PC-9 (cell line): ENCODE measurements at regions not wholly inside any gene's neighbourhood (a gene's known extent, or its start where the extent isn't known, plus 50 kb on each side); places are given as distances from the start of the nearest gene placed in this dataset.
A peak's percentile ranks its signal among the peaks of the same experiment; 100 is the strongest.

ENCODE experiments used
- BruUV-seq: library from RNA; stranded (reverse); fragments of 400-500 nt; replicated peaks from 2 replicates; lab custom pipeline; 2021; lab: Mats Ljungman, UMichigan
- CTCF ChIA-PET: fragments of 300-600 bp; sonication (Branson Sonifier 250); formaldehyde crosslinking; loops from one replicate; lab custom pipeline; 2022; ENCODE audit warnings: antibody characterized with exemption; lab: Charles Lee
- POLR2A ChIA-PET: fragments of 300-600 bp; sonication (Branson Sonifier 250); formaldehyde crosslinking; loops from one replicate; lab custom pipeline; 2022; ENCODE audit warnings: antibody characterized with exemption; ENCODE audit not compliant: unreplicated experiment; lab: Charles Lee
- DNase-seq, 2 experiments: peaks; one replicate each; pipeline versions ENCODE4 v3.0.0 to v3.0.0-alpha.2; 2015 to 2022; ENCODE audit warnings: mixed read lengths in 1 of 2
- H2AFZ ChIP-seq: fragments of 200-600 bp; sonication (generic); 2 replicates; pipeline ENCODE4 v1.8.1; 2017; ENCODE audit warnings: antibody characterized with exemption
- H3F3A ChIP-seq: fragments of 200-600 bp; sonication (generic); 2 replicates; pipeline ENCODE4 v1.8.1; 2017; ENCODE audit warnings: antibody characterized with exemption, mild to moderate bottlenecking, low read depth; ENCODE audit not compliant: insufficient read depth
- H3K27ac ChIP-seq: fragments of 200-600 bp; sonication (generic); 2 replicates; pipeline ENCODE4 v1.6.1; 2016; ENCODE audit warnings: mixed run types
- H3K27me3 ChIP-seq: fragments of 200-600 bp; sonication (generic); 2 replicates; pipeline ENCODE4 v1.6.1; 2016; ENCODE audit warnings: low read depth, mixed run types; ENCODE audit not compliant: insufficient read depth
- H3K36me3 ChIP-seq: fragments of 200-600 bp; sonication (generic); 2 replicates; pipeline ENCODE4 v1.6.1; 2016; ENCODE audit warnings: low read depth, mixed run types
- H3K4me1 ChIP-seq: fragments of 200-600 bp; sonication (generic); replicated peaks from 2 replicates; pipeline ENCODE4 v1.6.1; 2016; ENCODE audit warnings: mixed run types; ENCODE audit not compliant: insufficient read depth
- H3K4me2 ChIP-seq: fragments of 200-600 bp; sonication (generic); 2 replicates; pipeline ENCODE4 v1.6.1; 2017; ENCODE audit warnings: mixed run types
- H3K4me3 ChIP-seq: fragments of 200-600 bp; sonication (generic); 2 replicates; pipeline ENCODE4 v1.6.1; 2016; ENCODE audit warnings: mixed run types
- H3K79me2 ChIP-seq: fragments of 200-600 bp; sonication (generic); 2 replicates; pipeline ENCODE4 v1.6.1; 2017; ENCODE audit warnings: low read depth, mixed run types
- H3K9me2 ChIP-seq: fragments of 200-600 bp; sonication (generic); 2 replicates; pipeline ENCODE4 v1.8.1; 2017; ENCODE audit warnings: mild to moderate bottlenecking; ENCODE audit not compliant: insufficient read depth
- H3K9me3 ChIP-seq: fragments of 200-600 bp; sonication (generic); 2 replicates; pipeline ENCODE4 v1.8.1; 2016; ENCODE audit warnings: low read depth; ENCODE audit not compliant: insufficient read depth
- H4K20me1 ChIP-seq: fragments of 200-600 bp; sonication (generic); 2 replicates; pipeline ENCODE4 v1.8.1; 2017; ENCODE audit not compliant: insufficient read depth
- CTCF ChIP-seq: fragments of 200-600 bp; sonication (generic); conservative IDR thresholded peaks from 2 replicates; pipeline ENCODE4 v1.6.1; 2017; ENCODE audit warnings: mixed run types, antibody characterized with exemption, mild to moderate bottlenecking, moderate library complexity
- EZH2 ChIP-seq: fragments of 200-600 bp; sonication (generic); IDR thresholded peaks from 2 replicates; pipeline ENCODE4 v1.8.0; 2017; ENCODE audit warnings: antibody characterized with exemption, low read depth
- intact Hi-C: fragments of 100-400 bp; cut with micrococcal nuclease; formaldehyde crosslinking; loops from one replicate; pipeline ENCODE4 v1.10.0; 2022; ENCODE audit not compliant: unreplicated experiment

DNA sequence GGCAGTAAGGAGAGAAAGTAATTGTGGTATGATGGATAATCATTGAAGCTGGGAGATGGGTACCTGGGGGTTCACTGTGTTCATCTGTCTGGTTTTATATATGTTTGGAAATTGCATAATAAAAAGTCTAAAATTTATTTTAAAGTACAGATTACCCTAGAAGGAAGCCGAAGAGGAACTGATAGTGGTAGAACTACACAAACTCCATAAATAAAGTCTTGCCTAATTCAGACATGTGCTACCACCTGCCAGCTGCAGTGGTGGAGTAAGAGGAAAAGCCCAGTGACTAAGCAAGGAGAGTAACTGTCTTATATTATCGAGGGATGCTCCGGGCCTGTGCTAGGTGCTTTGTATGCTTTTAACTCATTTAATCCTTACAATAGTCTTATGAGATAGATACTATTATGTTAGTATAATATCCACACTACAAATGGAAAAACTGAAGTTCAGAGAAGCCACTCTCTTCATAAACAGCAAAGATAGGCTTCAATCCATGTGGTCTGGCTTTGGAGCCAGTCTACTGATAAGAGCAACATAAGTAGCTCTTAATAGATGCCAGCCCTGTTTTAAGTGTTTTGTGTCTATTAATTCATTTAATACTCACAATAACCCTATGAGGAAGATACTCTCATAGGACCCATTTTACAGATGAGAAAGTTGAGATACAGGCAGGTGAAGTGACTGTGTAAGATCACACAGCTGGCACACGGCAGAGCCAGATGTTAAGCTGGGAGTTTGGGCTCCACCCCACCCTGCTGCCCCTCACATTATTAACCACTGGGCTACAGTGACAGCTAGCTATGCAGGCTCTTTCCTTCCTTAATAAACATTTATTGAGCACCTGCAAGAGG lies 56.8 kb upstream of the HNRNPU start:
- Histone ChIP-seq H3K27me3 (0 out of 2 replicates have a peak, but pooled peaks cover 7% of the 10 kb centered on the region), H3K79me2 (no peaks in the 10 kb centered on the region), H3K4me1 (no peaks in the 10 kb centered on the region), H3F3A (no peaks in the 10 kb centered on the region), H3K27ac (no peak overlapping the region), H3K4me2 (no peak overlapping the region), H3K36me3 (no peaks in the 10 kb centered on the region), H3K9me2 (no peaks in the 10 kb centered on the region), H3K9me3 (no peaks in the 10 kb centered on the region), H4K20me1 (no peaks in the 10 kb centered on the region), H2AFZ (no peak overlapping the region), H3K4me3 (no peak overlapping the region)
- POLR2A ChIA-PET = interaction anchor here (0.6 kb wide), 1 partner anchor 610 kb away, joined by 3 read pairs; no protein-coding TSS in a partner anchor
- CTCF ChIA-PET = interaction anchor here (0.6 to 0.7 kb wide), 2 partner anchors 23 to 36 kb away, joined by 3 to 4 read pairs; no protein-coding TSS in a partner anchor
- no TSS peak for BruUV-seq
- intact Hi-C loops = no loop called here
- DNase-seq = no peak
- TF ChIP-seq EZH2 (no peak), CTCF (no peak)

DNA sequence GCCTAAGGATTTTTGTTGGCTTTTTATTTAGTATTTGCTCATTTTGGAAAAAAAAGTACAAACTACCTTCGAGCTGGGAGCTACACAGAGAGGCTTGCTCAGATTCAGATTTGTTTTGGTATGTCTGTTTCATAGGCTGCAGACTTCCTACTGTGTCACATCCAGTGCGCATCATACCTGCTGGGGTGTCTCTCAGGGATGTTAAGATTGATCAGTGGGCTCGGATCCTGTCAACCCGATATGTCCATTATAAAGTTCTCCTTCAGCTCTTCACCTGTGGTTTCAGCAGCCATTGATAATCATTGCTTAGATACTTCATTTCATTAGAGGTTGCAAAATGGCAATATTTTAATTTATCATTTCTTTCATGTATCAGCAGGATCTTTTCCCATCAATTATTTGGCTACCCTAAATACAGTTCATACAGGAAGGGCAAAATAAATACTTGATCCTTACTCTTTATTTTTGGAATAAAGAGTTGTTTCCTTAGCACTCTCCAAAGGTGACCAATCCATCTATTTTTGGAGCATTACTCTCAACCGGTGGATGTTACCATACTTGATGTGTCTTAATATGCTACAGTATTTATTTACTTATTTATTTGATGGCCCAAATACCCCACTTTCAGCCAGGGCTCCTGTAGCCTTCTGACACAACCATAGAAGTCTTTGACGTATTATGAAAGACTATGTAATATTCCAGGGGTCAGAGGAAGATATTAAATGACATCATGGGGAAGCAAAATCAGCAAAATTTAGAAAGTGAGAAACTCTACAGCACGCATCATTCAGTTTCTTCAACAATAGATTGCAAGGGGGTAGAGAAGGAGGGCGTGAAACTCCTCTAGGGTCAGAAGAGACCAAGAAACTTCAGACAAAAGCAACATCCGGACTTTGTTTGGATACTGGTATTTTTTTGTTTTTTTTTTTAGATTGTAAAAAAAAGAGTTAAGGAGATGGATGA lies 55.3 kb upstream of the HNRNPU start:
- intact Hi-C loops = no loop called here
- H3K36me3 ChIP-seq = no peaks in the 10 kb centered on the region
- no peak for DNase-seq
- peak overlapping the region; percentile 85 for H3K4me2 ChIP-seq
- POLR2A ChIA-PET = no interaction called here
- H3K79me2 ChIP-seq = no peaks in the 10 kb centered on the region
- H3K4me1 ChIP-seq = no peaks in the 10 kb centered on the region
- H3K4me3 ChIP-seq = peak overlapping the region; percentile 59; the same call in 1 of the 2 replicates
- TF ChIP-seq CTCF (no peak), EZH2 (no peak)
- H3K27me3 ChIP-seq = 0 out of 2 replicates have a peak, but pooled peaks cover 7% of the 10 kb centered on the region
- H3K9me3 ChIP-seq = no peaks in the 10 kb centered on the region
- no TSS peak for BruUV-seq
- H3F3A ChIP-seq = no peaks in the 10 kb centered on the region
- CTCF ChIA-PET = no interaction called here
- no peak overlapping the region for H3K27ac ChIP-seq
- no peaks in the 10 kb centered on the region for H3K9me2 ChIP-seq
- no peaks in the 10 kb centered on the region for H4K20me1 ChIP-seq
- H2AFZ ChIP-seq = peak overlapping the region; percentile 84
